ENCODE measurements at regions not wholly inside any gene's neighbourhood (a gene's known extent, or its start where the extent isn't known, plus 50 kb on each side); places are given as distances from the start of the nearest gene placed in this dataset.
"Not testable (repeated sequence)": the region's sequence is repeated elsewhere in the genome, so short reads cannot be mapped to it uniquely, and the experiment has no call there.

DNA sequence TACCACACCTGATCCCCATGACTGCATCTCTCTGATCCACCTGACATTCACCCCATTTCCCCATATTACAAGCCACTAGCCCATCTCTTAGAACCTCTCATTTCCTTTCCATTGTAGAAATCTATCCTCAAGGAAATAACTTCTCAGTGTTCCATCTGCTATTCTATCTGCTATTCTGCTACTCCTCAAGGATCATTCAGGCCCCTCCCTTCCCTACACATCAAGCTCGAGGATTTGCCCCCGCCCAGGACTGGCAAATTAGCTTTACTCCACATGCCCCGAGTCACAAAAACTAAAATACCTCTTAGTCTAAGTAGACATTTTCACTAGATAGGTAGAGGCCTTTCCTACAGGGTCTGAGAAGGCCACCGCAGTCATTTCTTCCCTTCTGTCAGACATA is 517.0 kb downstream of the IRS2 start:
- not testable (repeated sequence) for DNase-seq

GRCh38 chr13:109268492-109268891 is 517.9 kb downstream of the IRS2 start:
- not testable (repeated sequence) for DNase-seq

- DNase-seq: not testable (repeated sequence)
Measured at GRCh38 chr13:109267400-109267799, 519.0 kb downstream of the IRS2 start.

- DNase-seq: not testable (repeated sequence)
Measured at GRCh38 chr13:109265438-109265742, 521.0 kb downstream of the IRS2 start.

GRCh38 chr13:109264603-109265437 is 521.6 kb downstream of the IRS2 start:
- not testable (repeated sequence) for DNase-seq

GRCh38 chr13:109257761-109258157 is 528.6 kb downstream of the IRS2 start:
- DNase-seq: not testable (repeated sequence)

All from T-helper 1 cell (primary cell).